LNCaP clone FGC (cell line): ENCODE measurements at regions not wholly inside any gene's neighbourhood (a gene's known extent, or its start where the extent isn't known, plus 50 kb on each side); places are given as distances from the start of the nearest gene placed in this dataset.

Experiments
- DNase-seq: peaks from one replicate; pipeline ENCODE4 v3.0.0-alpha.2; 2011; ENCODE audit warnings: low read depth
- H3K4me3 ChIP-seq: 2 replicates; pipeline ENCODE4 v1.5.1; 2011; ENCODE audit warnings: mild to moderate bottlenecking, low read depth, low read length, control low read depth
- TF ChIP-seq, protein P1 (sequence below): IDR thresholded peaks from 2 replicates; pipeline ENCODE4 v1.5.1; 2012; ENCODE audit warnings: mild to moderate bottlenecking; ENCODE audit not compliant: control insufficient read depth, insufficient read depth; ENCODE audit errors: extremely low read depth

DNA sequence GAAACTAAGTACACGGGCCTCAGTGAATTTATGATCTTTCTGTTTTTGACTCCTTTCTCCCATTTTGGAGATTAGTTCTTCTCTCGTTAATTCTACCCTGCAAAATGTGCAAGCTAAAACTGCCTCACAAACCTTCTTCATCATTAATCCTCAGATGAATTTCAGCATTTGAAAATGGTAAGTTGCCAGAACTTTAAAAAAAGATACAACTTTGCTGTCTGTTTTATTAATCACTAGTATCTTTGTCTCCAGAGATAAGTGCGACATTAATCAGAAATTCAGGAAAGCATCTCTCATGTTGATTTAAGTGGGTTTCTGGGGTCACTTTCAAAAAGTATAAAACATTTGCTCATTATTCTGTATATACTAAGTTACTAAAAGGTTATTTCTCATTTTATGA is 227.0 kb upstream of the RXFP2 start:
- TF ChIP-seq, protein P1, sequence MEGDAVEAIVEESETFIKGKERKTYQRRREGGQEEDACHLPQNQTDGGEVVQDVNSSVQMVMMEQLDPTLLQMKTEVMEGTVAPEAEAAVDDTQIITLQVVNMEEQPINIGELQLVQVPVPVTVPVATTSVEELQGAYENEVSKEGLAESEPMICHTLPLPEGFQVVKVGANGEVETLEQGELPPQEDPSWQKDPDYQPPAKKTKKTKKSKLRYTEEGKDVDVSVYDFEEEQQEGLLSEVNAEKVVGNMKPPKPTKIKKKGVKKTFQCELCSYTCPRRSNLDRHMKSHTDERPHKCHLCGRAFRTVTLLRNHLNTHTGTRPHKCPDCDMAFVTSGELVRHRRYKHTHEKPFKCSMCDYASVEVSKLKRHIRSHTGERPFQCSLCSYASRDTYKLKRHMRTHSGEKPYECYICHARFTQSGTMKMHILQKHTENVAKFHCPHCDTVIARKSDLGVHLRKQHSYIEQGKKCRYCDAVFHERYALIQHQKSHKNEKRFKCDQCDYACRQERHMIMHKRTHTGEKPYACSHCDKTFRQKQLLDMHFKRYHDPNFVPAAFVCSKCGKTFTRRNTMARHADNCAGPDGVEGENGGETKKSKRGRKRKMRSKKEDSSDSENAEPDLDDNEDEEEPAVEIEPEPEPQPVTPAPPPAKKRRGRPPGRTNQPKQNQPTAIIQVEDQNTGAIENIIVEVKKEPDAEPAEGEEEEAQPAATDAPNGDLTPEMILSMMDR, result no peak
- no peak for DNase-seq
- no peak overlapping the region for H3K4me3 ChIP-seq

DNA sequence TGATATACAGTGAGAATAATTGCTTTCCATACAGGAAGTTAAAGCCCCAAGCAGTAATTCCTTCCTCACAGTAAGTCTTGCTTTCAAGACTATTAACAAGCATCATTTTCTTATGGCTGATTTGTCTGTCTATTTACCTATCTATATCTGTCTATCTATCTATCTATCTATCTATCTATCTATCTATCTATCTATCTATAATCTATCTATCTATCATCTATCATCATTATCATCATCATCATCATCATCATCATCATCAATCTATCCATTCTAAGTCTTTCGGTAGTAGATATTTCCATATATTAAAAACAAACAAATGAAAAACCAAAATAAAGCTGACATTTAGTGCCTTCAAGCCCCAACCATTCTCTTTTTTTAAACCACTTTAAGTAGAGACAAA is 224.4 kb upstream of the RXFP2 start:
- no peak for DNase-seq
- TF ChIP-seq, protein P1, result no peak
- no peak overlapping the region for H3K4me3 ChIP-seq

DNA sequence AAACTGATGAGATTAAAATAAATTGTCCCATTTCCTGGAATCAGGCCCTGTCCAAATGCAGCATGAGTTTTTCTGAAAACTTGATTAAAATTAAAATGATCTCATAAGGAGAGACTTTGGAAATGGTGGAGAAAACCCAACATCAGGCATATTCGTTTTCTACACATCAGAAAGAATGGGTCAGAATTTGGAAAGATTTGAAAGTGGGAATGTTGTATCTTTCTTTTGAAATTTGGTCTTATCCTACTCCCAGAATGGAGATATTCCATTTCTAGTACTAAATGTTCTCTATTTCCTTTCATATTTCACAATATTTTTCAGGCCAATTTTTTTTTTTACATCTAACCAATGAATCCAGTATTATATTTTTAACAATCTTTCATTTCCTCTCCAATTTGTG is 223.9 kb upstream of the RXFP2 start:
- TF ChIP-seq, protein P1, result no peak
- H3K4me3 ChIP-seq, result no peak overlapping the region
- DNase-seq, result no peak

DNA sequence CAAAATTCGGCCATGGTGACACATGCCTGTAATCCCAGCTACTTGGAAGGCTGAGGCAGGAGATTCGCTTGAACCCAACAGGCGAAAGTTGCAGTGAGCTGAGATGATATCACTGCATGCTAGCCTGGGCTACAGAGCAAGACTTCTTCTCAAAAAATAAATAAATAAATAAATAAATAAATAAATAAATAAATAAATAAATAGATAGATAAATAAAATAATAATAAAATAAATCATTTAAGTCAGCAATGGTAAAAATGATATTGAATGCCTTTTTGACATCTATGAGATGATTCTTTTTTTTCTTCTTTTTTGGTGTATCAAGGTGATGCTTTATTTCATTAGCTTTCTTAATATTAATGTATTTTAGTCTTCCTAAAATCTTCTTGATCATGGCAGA is 221.7 kb upstream of the RXFP2 start:
- no peak for DNase-seq
- TF ChIP-seq, protein P1, result no peak
- H3K4me3 ChIP-seq, result no peak overlapping the region

DNA sequence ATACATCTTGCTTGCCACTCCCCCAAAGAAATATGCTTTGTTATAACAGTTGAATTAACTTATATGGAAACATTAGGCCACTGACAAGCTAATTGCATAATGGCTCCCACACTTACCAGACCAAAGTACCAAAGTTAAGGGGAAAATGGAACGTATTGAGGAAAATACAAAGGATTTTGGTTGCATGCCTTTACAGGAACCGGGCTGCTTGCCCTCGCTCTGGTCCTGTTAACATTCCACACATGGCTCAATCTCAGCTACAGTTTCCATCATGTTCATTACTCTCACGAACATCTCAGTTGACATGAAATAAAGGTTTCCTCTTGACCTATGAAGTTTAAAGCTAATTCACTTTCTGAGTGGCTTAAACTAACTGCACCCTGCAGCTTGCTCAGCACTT is 220.7 kb upstream of the RXFP2 start:
- DNase-seq, result no peak
- no peak overlapping the region for H3K4me3 ChIP-seq
- TF ChIP-seq, protein P1, result no peak

DNA sequence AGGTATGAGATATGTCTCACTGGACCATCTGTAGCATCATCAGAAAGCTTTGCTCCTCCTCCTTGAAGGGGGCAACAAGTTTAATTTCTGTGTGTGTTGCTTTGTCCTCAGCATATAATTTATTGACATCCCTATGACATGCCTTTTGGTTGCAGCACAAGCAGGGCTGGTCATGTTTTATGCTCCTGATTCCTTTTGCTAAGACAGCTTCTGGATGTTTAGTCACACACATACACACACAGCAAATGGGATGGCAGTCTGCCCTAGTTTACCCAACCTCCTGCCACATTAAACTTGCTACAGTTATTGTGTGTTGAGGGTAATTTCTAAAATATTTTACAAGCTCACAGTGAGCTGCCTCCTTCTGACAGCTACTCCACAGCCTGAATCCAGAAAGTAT is 217.9 kb upstream of the RXFP2 start:
- DNase-seq, result no peak
- no peak overlapping the region for H3K4me3 ChIP-seq
- TF ChIP-seq, protein P1, result no peak

DNA sequence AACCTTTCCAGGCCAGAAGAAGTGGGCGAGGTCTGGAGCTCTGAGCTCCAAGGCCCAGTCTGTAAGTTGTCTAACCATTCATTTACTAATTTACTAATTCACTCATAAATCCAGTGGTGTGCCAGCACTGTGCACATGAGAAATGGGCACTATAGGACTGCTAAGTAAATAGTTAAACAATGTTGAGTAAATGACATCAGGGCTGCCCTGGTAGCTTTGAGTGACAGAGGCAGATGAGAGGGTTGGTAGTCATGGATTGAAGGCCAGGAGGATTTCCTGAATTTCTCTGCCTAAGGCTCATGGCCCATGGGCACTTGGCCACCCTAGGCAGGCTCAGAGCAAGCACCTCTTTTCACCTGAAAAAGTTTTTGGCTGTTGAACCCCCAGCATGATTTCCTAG is 216.9 kb upstream of the RXFP2 start:
- TF ChIP-seq, protein P1, result no peak
- no peak overlapping the region for H3K4me3 ChIP-seq
- DNase-seq, result no peak
